Peyer's patch (tissue), 4 donors: ENCODE measurements at regions not wholly inside any gene's neighbourhood (a gene's known extent, or its start where the extent isn't known, plus 50 kb on each side); places are given as distances from the start of the nearest gene placed in this dataset.
"Not testable (repeated sequence)": the region's sequence is repeated elsewhere in the genome, so short reads cannot be mapped to it uniquely, and the experiment has no call there.

Experiments used
- DNase-seq, 3 donors: peaks; one replicate each; pipeline ENCODE4 v3.0.0-alpha.2; 2017 to 2019
- H3K27ac ChIP-seq, 4 donors: fragments of 200-600 bp; sonication (generic); one replicate each; pipeline ENCODE4 v1.5.1; 2016 to 2019
- H3K27me3 ChIP-seq, 2 donors: fragments of 200-600 bp; sonication (generic); one replicate each; pipeline ENCODE4 v1.5.1; 2019
- H3K36me3 ChIP-seq, 3 donors: fragments of 200-600 bp; sonication (generic); one replicate each; pipeline ENCODE4 v1.5.1; 2016 to 2019
- H3K4me1 ChIP-seq, 4 donors: fragments of 200-600 bp; sonication (generic); one replicate each; pipeline ENCODE4 v1.5.1; 2016 to 2019
- H3K4me3 ChIP-seq, 4 donors: fragments of 200-600 bp; sonication (generic); 1 replicate in 3 of 4; 2 replicates in 1 of 4; pipeline ENCODE4 v1.5.1; 2016 to 2019; ENCODE audit warnings: mild to moderate bottlenecking in 1 of 4
- H3K9me3 ChIP-seq, 4 donors: fragments of 200-600 bp; sonication (generic); one replicate each; pipeline ENCODE4 v1.5.1; 2016 to 2019; ENCODE audit warnings: mild to moderate bottlenecking in 1 of 4
- POLR2A ChIP-seq, 2 donors: fragments of 450-650 bp; IDR thresholded peaks; one replicate each; pipeline ENCODE4 v1.5.1; 2017; ENCODE audit warnings: antibody characterized with exemption in 2 of 2, mild to moderate bottlenecking in 2 of 2, moderate library complexity in 2 of 2
- TF ChIP-seq, protein P1 (sequence below), 6 experiments: fragments of 450-650 bp in 4 of 6; fragments of 200-600 bp in 2 of 6; sonication (generic) in 1 of 6; IDR thresholded peaks; one replicate each; pipeline ENCODE4 v1.5.1; 2017 to 2019; ENCODE audit warnings: antibody characterized with exemption in 6 of 6, mild to moderate bottlenecking in 3 of 6, moderate library complexity in 1 of 6

DNA sequence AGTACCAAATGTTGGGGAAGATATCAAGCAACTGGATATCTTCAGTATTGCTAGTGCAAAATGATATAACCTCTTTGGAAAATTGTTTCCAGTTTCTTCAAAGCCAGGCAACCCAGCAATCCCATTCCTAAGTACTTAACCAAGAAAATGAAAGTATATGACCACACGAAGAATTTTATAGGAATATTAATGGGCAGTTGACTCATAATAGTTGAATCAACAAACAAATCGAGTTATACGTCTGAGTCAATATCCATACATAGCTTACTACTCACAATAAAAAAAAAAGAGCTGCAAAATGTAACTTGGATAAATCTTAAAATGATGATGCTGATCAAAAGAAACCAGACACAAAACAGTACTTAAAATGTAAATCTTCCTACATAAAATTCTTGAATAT lies 810.4 kb downstream of the METTL4 start:
- Histone ChIP-seq H3K27ac (no peak overlapping the region), H3K4me1 (no peaks in the 10 kb centered on the region), H3K36me3 (no peaks in the 10 kb centered on the region), H3K27me3 (no peaks in the 10 kb centered on the region), H3K9me3 (no peaks in the 10 kb centered on the region), H3K4me3 (no peak overlapping the region)
- no peak for DNase-seq
- TF ChIP-seq, protein P1, sequence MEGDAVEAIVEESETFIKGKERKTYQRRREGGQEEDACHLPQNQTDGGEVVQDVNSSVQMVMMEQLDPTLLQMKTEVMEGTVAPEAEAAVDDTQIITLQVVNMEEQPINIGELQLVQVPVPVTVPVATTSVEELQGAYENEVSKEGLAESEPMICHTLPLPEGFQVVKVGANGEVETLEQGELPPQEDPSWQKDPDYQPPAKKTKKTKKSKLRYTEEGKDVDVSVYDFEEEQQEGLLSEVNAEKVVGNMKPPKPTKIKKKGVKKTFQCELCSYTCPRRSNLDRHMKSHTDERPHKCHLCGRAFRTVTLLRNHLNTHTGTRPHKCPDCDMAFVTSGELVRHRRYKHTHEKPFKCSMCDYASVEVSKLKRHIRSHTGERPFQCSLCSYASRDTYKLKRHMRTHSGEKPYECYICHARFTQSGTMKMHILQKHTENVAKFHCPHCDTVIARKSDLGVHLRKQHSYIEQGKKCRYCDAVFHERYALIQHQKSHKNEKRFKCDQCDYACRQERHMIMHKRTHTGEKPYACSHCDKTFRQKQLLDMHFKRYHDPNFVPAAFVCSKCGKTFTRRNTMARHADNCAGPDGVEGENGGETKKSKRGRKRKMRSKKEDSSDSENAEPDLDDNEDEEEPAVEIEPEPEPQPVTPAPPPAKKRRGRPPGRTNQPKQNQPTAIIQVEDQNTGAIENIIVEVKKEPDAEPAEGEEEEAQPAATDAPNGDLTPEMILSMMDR (IDR thresholded peaks at IDR 0.05) = no peak
- TF ChIP-seq POLR2A (IDR thresholded peaks at IDR 0.05) = no peak

DNA sequence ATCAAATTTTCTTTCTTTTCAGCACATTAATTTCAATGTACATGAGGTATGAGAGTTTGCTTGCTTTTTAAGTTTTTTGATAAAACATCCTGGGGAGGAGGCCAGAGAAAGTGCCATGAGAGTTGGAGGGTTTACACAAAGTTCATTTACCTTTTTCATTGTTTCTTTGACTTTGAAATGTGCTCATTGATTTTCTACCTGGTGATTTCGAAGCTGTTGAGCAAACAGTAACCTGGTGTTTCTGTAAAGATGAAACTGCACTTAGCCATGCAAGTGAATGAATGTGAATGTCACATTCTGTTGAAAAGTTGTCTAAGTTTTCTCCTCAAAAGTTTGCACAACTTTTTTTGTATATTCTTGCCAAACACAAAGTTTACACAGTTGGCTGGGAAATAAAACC lies 797.0 kb downstream of the METTL4 start:
- Histone ChIP-seq H3K27ac (no peak overlapping the region), H3K36me3 (no peaks in the 10 kb centered on the region), H3K4me1 (no peaks in the 10 kb centered on the region), H3K4me3 (no peak overlapping the region), H3K9me3 (no peaks in the 10 kb centered on the region), H3K27me3 (no peaks in the 10 kb centered on the region)
- TF ChIP-seq, protein P1 (IDR thresholded peaks at IDR 0.05) = no peak
- no peak for TF ChIP-seq POLR2A (IDR thresholded peaks at IDR 0.05)
- no peak for DNase-seq

DNA sequence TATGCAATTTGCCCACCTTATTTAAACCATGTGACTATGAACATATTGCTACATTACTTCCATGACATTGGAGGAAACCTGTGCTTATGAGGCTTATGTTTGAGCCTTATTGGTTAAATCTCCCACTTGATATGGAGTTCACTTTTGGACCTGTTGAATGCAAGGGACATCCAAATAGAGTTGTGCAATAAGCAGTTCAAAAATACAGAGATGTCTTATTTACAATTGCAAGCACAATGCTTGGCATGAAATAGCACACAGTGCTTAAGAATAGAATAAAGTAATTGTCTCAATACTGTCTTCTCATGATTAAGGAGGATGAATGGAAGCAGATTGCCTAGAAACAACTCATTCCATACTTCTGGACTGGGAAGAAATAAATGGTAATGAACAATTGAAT lies 793.5 kb downstream of the METTL4 start:
- H3K27me3 ChIP-seq = no peaks in the 10 kb centered on the region
- TF ChIP-seq, protein P1 (IDR thresholded peaks at IDR 0.05) = no peak
- no peak for TF ChIP-seq POLR2A (IDR thresholded peaks at IDR 0.05)
- no peak for DNase-seq
- H3K9me3 ChIP-seq = no peaks in the 10 kb centered on the region
- H3K27ac ChIP-seq = no peak overlapping the region
- H3K4me1 ChIP-seq = no peaks in the 10 kb centered on the region
- no peaks in the 10 kb centered on the region for H3K36me3 ChIP-seq
- no peak overlapping the region for H3K4me3 ChIP-seq

DNA sequence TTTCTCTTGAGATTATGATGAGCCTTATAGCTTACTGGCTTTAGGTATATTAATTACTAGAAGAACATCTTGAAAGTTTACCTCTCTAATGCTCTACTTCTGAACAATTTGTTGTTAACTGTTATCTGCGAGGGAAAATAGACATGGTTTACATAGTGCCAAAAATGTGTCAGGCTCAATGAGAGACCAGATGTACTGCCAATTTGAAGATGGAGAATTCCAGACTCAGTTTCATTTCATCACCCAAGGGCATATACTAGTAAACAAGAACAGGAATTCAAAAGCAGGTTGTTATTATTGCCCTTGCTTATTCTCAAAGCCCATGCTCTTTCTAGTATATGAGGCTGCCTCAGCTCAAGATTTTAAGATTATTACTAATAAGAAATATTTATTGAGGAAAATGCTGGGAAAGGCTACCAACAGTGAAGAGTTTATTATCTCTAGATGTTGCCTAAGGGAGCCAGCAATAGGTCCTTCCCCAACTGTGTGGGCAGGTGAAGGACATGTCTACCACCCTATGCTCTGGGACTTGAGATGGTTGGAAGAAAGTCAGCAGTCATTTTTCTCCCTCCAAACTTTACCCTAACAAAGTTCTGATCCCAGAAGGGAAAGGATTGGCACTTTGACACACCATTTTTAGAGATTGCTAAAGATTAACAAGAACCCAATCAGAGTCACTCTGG lies 792.7 kb downstream of the METTL4 start:
- no peaks in the 10 kb centered on the region for H3K9me3 ChIP-seq
- no peaks in the 10 kb centered on the region for H3K27me3 ChIP-seq
- DNase-seq = no peak
- no peak overlapping the region for H3K27ac ChIP-seq
- H3K4me3 ChIP-seq = no peak overlapping the region
- H3K36me3 ChIP-seq = no peaks in the 10 kb centered on the region
- no peaks in the 10 kb centered on the region for H3K4me1 ChIP-seq
- TF ChIP-seq, protein P1 (IDR thresholded peaks at IDR 0.05) = no peak
- TF ChIP-seq POLR2A (IDR thresholded peaks at IDR 0.05) = no peak

DNA sequence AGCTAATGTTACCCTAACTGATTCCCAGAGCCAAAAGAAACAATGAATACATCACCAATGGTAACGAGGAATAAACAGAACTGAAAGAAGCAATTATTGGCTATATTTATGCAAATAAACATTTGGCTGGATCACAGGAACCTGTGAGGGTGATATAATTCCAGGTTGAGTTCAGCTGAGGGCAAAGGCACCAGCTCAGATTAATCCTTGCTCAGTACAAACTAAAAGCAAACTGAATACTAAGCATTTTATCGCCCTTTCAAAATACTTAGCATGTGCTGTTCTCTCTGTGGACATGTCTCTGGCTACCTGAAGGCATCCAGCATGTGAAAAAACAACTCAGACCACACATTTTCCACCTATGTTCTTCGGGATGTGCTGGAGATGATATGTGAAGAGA lies 791.7 kb downstream of the METTL4 start:
- DNase-seq = no peak
- Histone ChIP-seq H3K4me1 (no peaks in the 10 kb centered on the region), H3K27me3 (no peaks in the 10 kb centered on the region), H3K4me3 (no peak overlapping the region), H3K27ac (no peak overlapping the region), H3K36me3 (no peaks in the 10 kb centered on the region), H3K9me3 (no peaks in the 10 kb centered on the region)
- TF ChIP-seq POLR2A (IDR thresholded peaks at IDR 0.05) = no peak

DNA sequence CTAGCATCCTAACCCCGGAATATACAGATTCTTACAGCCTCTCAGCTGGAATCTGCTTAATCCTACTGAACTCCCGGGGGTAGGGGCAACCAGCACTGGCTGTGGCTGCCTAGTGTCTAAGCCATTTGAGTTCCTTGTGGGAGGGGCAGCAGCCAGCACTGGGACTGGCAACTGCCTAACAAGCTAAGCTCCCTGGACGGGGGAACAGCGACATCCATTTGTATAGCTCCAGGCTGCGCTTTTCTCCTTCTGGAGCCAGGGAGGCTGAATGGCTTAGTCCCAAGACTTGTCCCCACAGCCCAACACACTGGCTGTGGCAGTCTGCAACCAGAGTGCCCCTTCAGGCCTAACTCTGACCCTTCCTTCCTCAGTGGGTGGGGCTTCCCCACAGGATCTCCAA lies 787.2 kb downstream of the METTL4 start:
- TF ChIP-seq, protein P1 (IDR thresholded peaks at IDR 0.05) = no peak
- no peak for TF ChIP-seq POLR2A (IDR thresholded peaks at IDR 0.05)
- Histone ChIP-seq H3K36me3 (no peaks in the 10 kb centered on the region), H3K4me3 (no peak overlapping the region), H3K9me3 (no peaks in the 10 kb centered on the region), H3K4me1 (no peaks in the 10 kb centered on the region), H3K27ac (no peak overlapping the region), H3K27me3 (no peaks in the 10 kb centered on the region)
- no peak for DNase-seq

DNA sequence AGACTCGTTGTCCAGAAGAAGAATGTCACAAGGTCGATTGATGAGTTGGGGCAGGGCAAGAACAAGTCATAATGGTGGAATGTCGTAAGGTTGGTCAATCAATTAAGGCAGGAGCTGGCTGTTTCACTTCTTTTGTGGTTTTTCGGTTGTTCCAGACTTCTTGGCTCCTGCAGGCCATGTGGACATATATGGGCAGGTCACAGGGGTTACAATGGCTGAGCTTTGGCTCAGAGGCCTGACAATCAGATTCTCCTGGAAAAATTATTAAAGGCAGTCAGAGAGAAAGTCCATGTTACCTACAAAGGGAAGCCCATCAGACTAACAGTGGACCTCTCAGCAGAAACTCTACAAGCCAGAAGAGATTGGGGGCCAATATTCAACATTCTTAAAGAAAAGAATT lies 785.3 kb downstream of the METTL4 start:
- not testable (repeated sequence) for H3K27ac ChIP-seq, H3K4me1 ChIP-seq, H3K27me3 ChIP-seq, DNase-seq, H3K36me3 ChIP-seq, H3K9me3 ChIP-seq, H3K4me3 ChIP-seq
